ENCODE measurements at regions not wholly inside any gene's neighbourhood (a gene's known extent, or its start where the extent isn't known, plus 50 kb on each side); places are given as distances from the start of the nearest gene placed in this dataset.

- TF ChIP-seq MGA (IDR thresholded peaks at IDR 0.05) (peak; percentile 20; the same call in 1 of the 2 replicates), TFAM (CRISPR knock-in tag; conservative IDR thresholded peaks at IDR 0.05) (no peak), ELF4 (CRISPR knock-in tag; IDR thresholded peaks at IDR 0.05) (peak; percentile 86), RERE (CRISPR knock-in tag; IDR thresholded peaks at IDR 0.05; ENCODE audit: borderline replicate concordance) (no peak), JUND (IDR thresholded peaks at IDR 0.05; ENCODE audit: borderline replicate concordance, low read depth, low read length) (peak; percentile 5; the same call in 1 of the 2 replicates), JUND (tag; IDR thresholded peaks at IDR 0.05; ENCODE audit: borderline replicate concordance, low read depth, low read length) (no peak), CHD2 (IDR thresholded peaks at IDR 0.05; ENCODE audit: low read depth, low read length) (no peak), PATZ1 (CRISPR knock-in tag; IDR thresholded peaks at IDR 0.05; ENCODE audit: borderline replicate concordance) (no peak)
Observed at GRCh38 chr7:65722361-65722792, 150.5 kb upstream of the VKORC1L1 start (continued).

Data from K562 (cell line).